GM12874 (cell line): ENCODE measurements at regions not wholly inside any gene's neighbourhood (a gene's known extent, or its start where the extent isn't known, plus 50 kb on each side); places are given as distances from the start of the nearest gene placed in this dataset.

Experiments used
- TF ChIP-seq, protein P1 (sequence below): IDR thresholded peaks from 2 replicates; pipeline ENCODE4 v1.5.1; 2011; ENCODE audit warnings: low read depth, mild to moderate bottlenecking, control low read depth, low read length, moderate library complexity; ENCODE audit not compliant: insufficient read depth

DNA sequence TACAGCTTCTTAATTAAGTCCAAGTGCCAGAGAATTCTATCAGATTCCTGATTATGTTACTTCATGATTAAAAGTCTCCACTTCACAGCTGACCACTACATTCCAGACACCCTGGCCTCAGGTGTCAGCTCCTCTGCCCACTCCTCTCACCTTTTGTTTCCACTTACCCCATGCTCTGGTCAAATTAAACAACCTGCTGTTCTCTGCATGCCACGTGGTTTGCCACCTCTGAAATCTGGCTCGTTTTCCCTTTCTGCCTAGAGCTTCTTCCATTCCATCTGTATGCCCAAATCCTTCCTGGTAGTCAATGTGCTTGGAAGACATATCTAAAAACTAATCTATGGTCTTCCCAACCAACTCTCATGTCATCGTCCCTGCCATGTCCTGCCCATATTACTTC, 158.6 kb downstream of the ICE1 start:
- TF ChIP-seq, protein P1, sequence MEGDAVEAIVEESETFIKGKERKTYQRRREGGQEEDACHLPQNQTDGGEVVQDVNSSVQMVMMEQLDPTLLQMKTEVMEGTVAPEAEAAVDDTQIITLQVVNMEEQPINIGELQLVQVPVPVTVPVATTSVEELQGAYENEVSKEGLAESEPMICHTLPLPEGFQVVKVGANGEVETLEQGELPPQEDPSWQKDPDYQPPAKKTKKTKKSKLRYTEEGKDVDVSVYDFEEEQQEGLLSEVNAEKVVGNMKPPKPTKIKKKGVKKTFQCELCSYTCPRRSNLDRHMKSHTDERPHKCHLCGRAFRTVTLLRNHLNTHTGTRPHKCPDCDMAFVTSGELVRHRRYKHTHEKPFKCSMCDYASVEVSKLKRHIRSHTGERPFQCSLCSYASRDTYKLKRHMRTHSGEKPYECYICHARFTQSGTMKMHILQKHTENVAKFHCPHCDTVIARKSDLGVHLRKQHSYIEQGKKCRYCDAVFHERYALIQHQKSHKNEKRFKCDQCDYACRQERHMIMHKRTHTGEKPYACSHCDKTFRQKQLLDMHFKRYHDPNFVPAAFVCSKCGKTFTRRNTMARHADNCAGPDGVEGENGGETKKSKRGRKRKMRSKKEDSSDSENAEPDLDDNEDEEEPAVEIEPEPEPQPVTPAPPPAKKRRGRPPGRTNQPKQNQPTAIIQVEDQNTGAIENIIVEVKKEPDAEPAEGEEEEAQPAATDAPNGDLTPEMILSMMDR = no peak

- TF ChIP-seq, protein P1 = no peak
Measured at GRCh38 chr5:5576744-5577143, 154.3 kb downstream of the ICE1 start.

DNA sequence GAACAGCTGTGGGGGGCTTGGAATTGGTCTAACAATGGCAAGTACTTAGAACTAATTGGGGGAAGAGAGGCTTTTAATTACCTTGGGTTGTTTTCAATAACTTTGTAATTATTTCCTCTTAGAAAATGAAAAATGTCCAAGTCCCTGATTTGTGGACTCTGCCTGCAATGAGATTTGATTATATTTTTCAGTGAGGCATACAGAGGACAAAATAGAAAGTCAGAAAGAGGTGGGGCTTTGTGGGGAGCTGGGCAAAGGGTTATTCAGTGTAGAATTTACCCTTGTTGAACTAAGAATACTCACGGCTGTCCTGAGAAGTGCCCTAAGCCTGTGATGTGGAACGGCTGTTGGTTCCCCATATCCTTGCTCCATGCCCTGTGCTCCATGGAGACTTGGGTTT, 153.0 kb downstream of the ICE1 start:
- TF ChIP-seq, protein P1 = no peak

- TF ChIP-seq, protein P1 = no peak
Measured at GRCh38 chr5:5573798-5574380, 151.4 kb downstream of the ICE1 start.

GRCh38 chr5:5572976-5573797, 150.7 kb downstream of the ICE1 start:
- TF ChIP-seq, protein P1 = no peak

- TF ChIP-seq, protein P1 = no peak
Measured at GRCh38 chr5:5572010-5572865, 149.8 kb downstream of the ICE1 start.

DNA sequence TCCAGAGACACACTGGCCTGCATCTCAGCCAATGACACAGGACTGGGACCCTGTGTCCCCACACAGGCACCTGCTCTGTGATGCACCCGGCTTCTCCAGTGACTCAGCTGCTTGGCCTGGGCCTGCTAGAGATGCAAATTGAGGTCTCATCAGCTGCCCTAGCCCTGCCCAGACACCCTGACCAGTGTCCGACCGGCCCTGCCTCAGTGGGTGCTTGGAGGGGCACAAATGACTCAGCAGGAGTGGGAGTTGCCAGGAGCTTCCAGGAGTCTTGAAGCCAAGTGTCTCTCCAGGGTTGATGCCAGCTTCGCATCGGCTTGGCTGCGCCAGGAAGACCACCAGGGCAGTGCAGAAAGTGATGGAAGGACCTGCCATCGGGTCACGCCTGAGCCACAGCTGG, 148.2 kb downstream of the ICE1 start:
- TF ChIP-seq, protein P1 = no peak
